ENCODE measurements at regions not wholly inside any gene's neighbourhood (a gene's known extent, or its start where the extent isn't known, plus 50 kb on each side); places are given as distances from the start of the nearest gene placed in this dataset.

- H3K27me3 ChIP-seq, result no peaks in the 10 kb centered on the region
- no peaks in the 10 kb centered on the region for H3K9me3 ChIP-seq
- no peaks in the 10 kb centered on the region for H3K4me1 ChIP-seq (ENCODE audit: control insufficient read depth in 1 of 2, insufficient read depth in 1 of 2, low read depth in 1 of 2, low read length in 1 of 2)
- no peaks in the 10 kb centered on the region for H3K36me3 ChIP-seq
- H3K4me3 ChIP-seq (ENCODE audit: low read depth in 1 of 2, low read length in 1 of 2), result no peak overlapping the region
- no peak for TF ChIP-seq CTCF (IDR thresholded peaks at IDR 0.05)
- H3K27ac ChIP-seq, result no peak overlapping the region
These were observed 931.6 kb downstream of the EFNA5 start for GRCh38 chr5:106739127-106739526.

GRCh38 chr5:106737111-106737510, 933.6 kb downstream of the EFNA5 start:
- Histone ChIP-seq H3K36me3 (no peaks in the 10 kb centered on the region), H3K27ac (no peak overlapping the region), H3K9me3 (no peaks in the 10 kb centered on the region), H3K27me3 (no peaks in the 10 kb centered on the region), H3K4me3 (ENCODE audit: low read depth in 1 of 2, low read length in 1 of 2) (no peak overlapping the region), H3K4me1 (ENCODE audit: control insufficient read depth in 1 of 2, insufficient read depth in 1 of 2, low read depth in 1 of 2, low read length in 1 of 2) (no peaks in the 10 kb centered on the region)
- no peak for TF ChIP-seq CTCF (IDR thresholded peaks at IDR 0.05)

- Histone ChIP-seq H3K4me1 (ENCODE audit: control insufficient read depth in 1 of 2, insufficient read depth in 1 of 2, low read depth in 1 of 2, low read length in 1 of 2) (no peaks in the 10 kb centered on the region), H3K4me3 (ENCODE audit: low read depth in 1 of 2, low read length in 1 of 2) (no peak overlapping the region), H3K36me3 (no peaks in the 10 kb centered on the region), H3K9me3 (no peaks in the 10 kb centered on the region), H3K27me3 (no peaks in the 10 kb centered on the region), H3K27ac (no peak overlapping the region)
- TF ChIP-seq CTCF (IDR thresholded peaks at IDR 0.05), result no peak
These were observed 938.1 kb downstream of the EFNA5 start for GRCh38 chr5:106732624-106733023.

GRCh38 chr5:106730912-106731311, 939.8 kb downstream of the EFNA5 start:
- Histone ChIP-seq H3K9me3 (no peaks in the 10 kb centered on the region), H3K27ac (no peak overlapping the region), H3K4me3 (ENCODE audit: low read depth in 1 of 2, low read length in 1 of 2) (no peak overlapping the region), H3K4me1 (ENCODE audit: control insufficient read depth in 1 of 2, insufficient read depth in 1 of 2, low read depth in 1 of 2, low read length in 1 of 2) (no peaks in the 10 kb centered on the region), H3K27me3 (no peaks in the 10 kb centered on the region), H3K36me3 (no peaks in the 10 kb centered on the region)
- no peak for TF ChIP-seq CTCF (IDR thresholded peaks at IDR 0.05)

GRCh38 chr5:106730506-106730905, 940.2 kb downstream of the EFNA5 start:
- Histone ChIP-seq H3K4me3 (ENCODE audit: low read depth in 1 of 2, low read length in 1 of 2) (no peak overlapping the region), H3K27me3 (no peaks in the 10 kb centered on the region), H3K27ac (no peak overlapping the region), H3K36me3 (no peaks in the 10 kb centered on the region), H3K4me1 (ENCODE audit: control insufficient read depth in 1 of 2, insufficient read depth in 1 of 2, low read depth in 1 of 2, low read length in 1 of 2) (no peaks in the 10 kb centered on the region), H3K9me3 (no peaks in the 10 kb centered on the region)
- no peak for TF ChIP-seq CTCF (IDR thresholded peaks at IDR 0.05)

GRCh38 chr5:106728208-106728607, 942.5 kb downstream of the EFNA5 start:
- H3K9me3 ChIP-seq, result no peaks in the 10 kb centered on the region
- H3K27ac ChIP-seq, result no peak overlapping the region

More at GRCh38 chr5:106728208-106728607, 942.5 kb downstream of the EFNA5 start:
- TF ChIP-seq CTCF (IDR thresholded peaks at IDR 0.05), result no peak
- H3K27me3 ChIP-seq, result no peaks in the 10 kb centered on the region
- no peak overlapping the region for H3K4me3 ChIP-seq (ENCODE audit: low read depth in 1 of 2, low read length in 1 of 2)
- H3K36me3 ChIP-seq, result no peaks in the 10 kb centered on the region
- no peaks in the 10 kb centered on the region for H3K4me1 ChIP-seq (ENCODE audit: control insufficient read depth in 1 of 2, insufficient read depth in 1 of 2, low read depth in 1 of 2, low read length in 1 of 2)

Data from neutrophil (primary cell).